ENCODE measurements at regions not wholly inside any gene's neighbourhood (a gene's known extent, or its start where the extent isn't known, plus 50 kb on each side); places are given as distances from the start of the nearest gene placed in this dataset.

DNA sequence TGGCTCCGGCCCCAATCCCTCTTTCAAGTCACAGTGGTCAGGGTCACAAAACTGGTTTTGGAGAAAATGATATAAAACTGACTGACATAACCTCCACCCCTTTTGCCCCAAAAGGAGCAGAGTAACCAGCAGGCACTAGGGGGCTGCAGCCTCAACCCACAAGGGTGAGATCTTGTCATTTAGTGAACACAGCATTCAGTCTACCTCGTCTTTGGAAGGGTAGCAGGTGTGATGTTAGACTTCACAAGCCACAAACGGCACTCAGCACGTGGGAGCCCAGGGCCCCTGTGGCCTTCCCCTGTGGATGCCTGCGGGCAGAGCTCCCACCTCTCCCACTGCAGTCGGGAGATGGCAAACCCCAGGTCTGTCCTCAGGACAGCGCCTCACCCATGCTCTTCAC, 372.1 kb upstream of the MYT1L start:
- no peak overlapping the region for H3K4me2 ChIP-seq
- H2AFZ ChIP-seq = no peak overlapping the region
- WGBS (ENCODE audit: low lambda C conversion rate, missing lambda C conversion rate) = 90% methylated on average over 7 of the region's 7 CpGs
- no peaks in the 10 kb centered on the region for H4K20me1 ChIP-seq (ENCODE audit: insufficient read depth, poor library complexity, severe bottlenecking)
- H3K36me3 ChIP-seq (replicated peaks; ENCODE audit: insufficient read depth, low read depth) = no peaks in the 10 kb centered on the region
- no peaks in the 10 kb centered on the region for H3K79me2 ChIP-seq
- H3K9me2 ChIP-seq (replicated peaks; ENCODE audit: insufficient read depth) = no peaks in the 10 kb centered on the region
- no peak overlapping the region for H3K4me3 ChIP-seq
- no peaks in the 10 kb centered on the region for H3K27me3 ChIP-seq
- no peak overlapping the region for H3K27ac ChIP-seq
- DNase-seq (ENCODE audit: low spot score) = no peak
- TF ChIP-seq EZH2 (IDR thresholded peaks at IDR 0.05; ENCODE audit: borderline replicate concordance) (no peak), EZH2phosphoT487 (IDR thresholded peaks at IDR 0.05; ENCODE audit: low read depth, severe bottlenecking, unreplicated experiment) (no peak)
- TF ChIP-seq, protein P1, sequence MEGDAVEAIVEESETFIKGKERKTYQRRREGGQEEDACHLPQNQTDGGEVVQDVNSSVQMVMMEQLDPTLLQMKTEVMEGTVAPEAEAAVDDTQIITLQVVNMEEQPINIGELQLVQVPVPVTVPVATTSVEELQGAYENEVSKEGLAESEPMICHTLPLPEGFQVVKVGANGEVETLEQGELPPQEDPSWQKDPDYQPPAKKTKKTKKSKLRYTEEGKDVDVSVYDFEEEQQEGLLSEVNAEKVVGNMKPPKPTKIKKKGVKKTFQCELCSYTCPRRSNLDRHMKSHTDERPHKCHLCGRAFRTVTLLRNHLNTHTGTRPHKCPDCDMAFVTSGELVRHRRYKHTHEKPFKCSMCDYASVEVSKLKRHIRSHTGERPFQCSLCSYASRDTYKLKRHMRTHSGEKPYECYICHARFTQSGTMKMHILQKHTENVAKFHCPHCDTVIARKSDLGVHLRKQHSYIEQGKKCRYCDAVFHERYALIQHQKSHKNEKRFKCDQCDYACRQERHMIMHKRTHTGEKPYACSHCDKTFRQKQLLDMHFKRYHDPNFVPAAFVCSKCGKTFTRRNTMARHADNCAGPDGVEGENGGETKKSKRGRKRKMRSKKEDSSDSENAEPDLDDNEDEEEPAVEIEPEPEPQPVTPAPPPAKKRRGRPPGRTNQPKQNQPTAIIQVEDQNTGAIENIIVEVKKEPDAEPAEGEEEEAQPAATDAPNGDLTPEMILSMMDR (IDR thresholded peaks at IDR 0.05; ENCODE audit: poor library complexity) = no peak
- no peaks in the 10 kb centered on the region for H3K4me1 ChIP-seq (ENCODE audit: insufficient read depth)
- H3K9me3 ChIP-seq (ENCODE audit: low read depth) = no peaks in the 10 kb centered on the region

DNA sequence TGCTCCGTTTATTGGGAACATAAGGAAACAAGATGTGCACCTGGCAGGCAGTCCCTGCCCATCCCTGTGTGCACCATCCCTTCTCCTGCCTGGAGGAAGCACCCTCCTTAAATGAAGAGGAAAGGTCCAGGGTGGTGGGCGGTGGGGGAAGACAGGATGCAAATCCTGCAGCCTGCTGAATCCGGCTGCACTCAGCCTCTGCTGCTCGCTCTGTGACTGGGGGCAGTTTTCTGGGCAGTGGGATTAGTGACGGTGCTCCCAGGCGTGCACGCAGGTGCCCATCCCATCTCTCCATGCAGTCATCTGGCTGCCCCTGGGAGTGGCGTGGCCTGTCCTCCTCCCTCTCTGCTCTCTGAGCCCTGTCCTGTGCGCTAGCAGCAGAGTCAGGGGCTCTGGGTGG, 371.3 kb upstream of the MYT1L start:
- H3K9me3 ChIP-seq (ENCODE audit: low read depth) = no peaks in the 10 kb centered on the region
- H3K4me1 ChIP-seq (ENCODE audit: insufficient read depth) = no peaks in the 10 kb centered on the region
- DNase-seq (ENCODE audit: low spot score) = no peak
- no peak overlapping the region for H2AFZ ChIP-seq
- TF ChIP-seq, protein P1 (IDR thresholded peaks at IDR 0.05; ENCODE audit: poor library complexity) = no peak
- TF ChIP-seq EZH2 (IDR thresholded peaks at IDR 0.05; ENCODE audit: borderline replicate concordance) (no peak), EZH2phosphoT487 (IDR thresholded peaks at IDR 0.05; ENCODE audit: low read depth, severe bottlenecking, unreplicated experiment) (no peak)
- no peak overlapping the region for H3K4me3 ChIP-seq
- no peaks in the 10 kb centered on the region for H3K79me2 ChIP-seq
- H3K27ac ChIP-seq = no peak overlapping the region
- H3K9me2 ChIP-seq (replicated peaks; ENCODE audit: insufficient read depth) = no peaks in the 10 kb centered on the region
- no peaks in the 10 kb centered on the region for H4K20me1 ChIP-seq (ENCODE audit: insufficient read depth, poor library complexity, severe bottlenecking)
- H3K4me2 ChIP-seq = no peak overlapping the region
- WGBS (ENCODE audit: low lambda C conversion rate, missing lambda C conversion rate) = 86% methylated on average over 9 of the region's 9 CpGs
- no peaks in the 10 kb centered on the region for H3K27me3 ChIP-seq
- H3K36me3 ChIP-seq (replicated peaks; ENCODE audit: insufficient read depth, low read depth) = no peaks in the 10 kb centered on the region

DNA sequence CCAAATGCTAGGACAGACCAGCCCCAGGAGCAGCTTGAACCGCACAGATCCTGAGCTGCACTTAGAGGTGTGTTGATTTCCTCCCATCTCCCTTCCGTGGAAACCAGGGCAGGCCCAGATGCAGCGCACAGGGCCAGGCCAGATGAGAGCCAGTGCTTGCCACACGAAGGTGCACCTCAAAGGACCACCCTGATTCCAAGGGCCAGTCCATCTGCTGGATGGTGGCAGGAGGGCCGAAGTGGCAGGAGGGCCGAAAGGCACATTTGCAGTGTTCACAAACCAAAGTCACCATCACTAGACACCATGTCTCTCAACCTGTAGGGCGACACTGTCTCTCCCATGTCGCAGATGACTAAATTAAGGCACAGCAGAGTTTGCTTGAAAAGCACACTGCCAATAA, 370.7 kb upstream of the MYT1L start:
- Histone ChIP-seq H3K4me2 (no peak overlapping the region), H3K4me3 (no peak overlapping the region), H3K27ac (no peak overlapping the region), H3K27me3 (no peaks in the 10 kb centered on the region), H3K79me2 (no peaks in the 10 kb centered on the region), H4K20me1 (ENCODE audit: insufficient read depth, poor library complexity, severe bottlenecking) (no peaks in the 10 kb centered on the region), H3K9me2 (replicated peaks; ENCODE audit: insufficient read depth) (no peaks in the 10 kb centered on the region), H3K4me1 (ENCODE audit: insufficient read depth) (no peaks in the 10 kb centered on the region), H3K36me3 (replicated peaks; ENCODE audit: insufficient read depth, low read depth) (no peaks in the 10 kb centered on the region), H3K9me3 (ENCODE audit: low read depth) (no peaks in the 10 kb centered on the region), H2AFZ (no peak overlapping the region)
- 82% methylated on average over 8 of the region's 8 CpGs for WGBS (ENCODE audit: low lambda C conversion rate, missing lambda C conversion rate)
- TF ChIP-seq EZH2 (IDR thresholded peaks at IDR 0.05; ENCODE audit: borderline replicate concordance) (no peak), EZH2phosphoT487 (IDR thresholded peaks at IDR 0.05; ENCODE audit: low read depth, severe bottlenecking, unreplicated experiment) (no peak)
- TF ChIP-seq, protein P1 (IDR thresholded peaks at IDR 0.05; ENCODE audit: poor library complexity) = no peak
- no peak for DNase-seq (ENCODE audit: low spot score)
